Peyer's patch (tissue), 4 donors: ENCODE measurements at regions not wholly inside any gene's neighbourhood (a gene's known extent, or its start where the extent isn't known, plus 50 kb on each side); places are given as distances from the start of the nearest gene placed in this dataset.
A peak's percentile ranks its signal among the peaks of the same experiment; 100 is the strongest.

Experiments
- CTCF ChIP-seq, 6 experiments: fragments of 450-650 bp in 4 of 6; fragments of 200-600 bp in 2 of 6; sonication (generic) in 1 of 6; IDR thresholded peaks; one replicate each; pipeline ENCODE4 v1.5.1; 2017 to 2019; ENCODE audit warnings: antibody characterized with exemption in 6 of 6, mild to moderate bottlenecking in 3 of 6, moderate library complexity in 1 of 6
- POLR2A ChIP-seq, 2 donors: fragments of 450-650 bp; IDR thresholded peaks; one replicate each; pipeline ENCODE4 v1.5.1; 2017; ENCODE audit warnings: antibody characterized with exemption in 2 of 2, mild to moderate bottlenecking in 2 of 2, moderate library complexity in 2 of 2

- TF ChIP-seq CTCF (IDR thresholded peaks at IDR 0.05) (no peak), POLR2A (IDR thresholded peaks at IDR 0.05) (peak in 1 of 2 donors; percentile 47)
Measured at GRCh38 chr14:100406505-100407131, 83.5 kb downstream of the SLC25A47 start.
